ENCODE measurements at regions not wholly inside any gene's neighbourhood (a gene's known extent, or its start where the extent isn't known, plus 50 kb on each side); places are given as distances from the start of the nearest gene placed in this dataset.
"Not testable (repeated sequence)": the region's sequence is repeated elsewhere in the genome, so short reads cannot be mapped to it uniquely, and the experiment has no call there.

DNA sequence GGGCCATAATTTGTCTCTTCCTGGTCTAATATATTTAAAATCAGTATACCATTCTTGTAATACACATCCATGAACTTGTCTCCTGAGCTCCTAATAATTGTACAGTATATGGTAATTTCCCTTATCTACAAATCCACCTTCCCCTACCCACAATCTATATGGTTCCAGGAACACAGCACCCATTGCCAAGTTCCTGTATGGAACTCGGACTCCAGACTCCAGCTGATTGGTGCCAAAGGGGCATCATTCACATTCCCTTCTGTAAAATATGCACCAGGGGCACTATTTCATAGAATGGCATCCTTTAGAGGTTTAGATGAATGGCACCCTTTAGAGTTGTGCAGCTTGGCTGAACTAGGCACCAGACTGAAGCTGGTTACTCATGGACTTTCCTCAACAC is 58.8 kb upstream of the ZSWIM5 start:
- WGBS (ENCODE audit: insufficient coverage), result 92% methylated on average over 1 of the region's 1 CpG
- H3K4me3 Mint-ChIP-seq, result no peak overlapping the region
- H3K27me3 Mint-ChIP-seq (ENCODE audit: low read depth in 2 of 2), result peaks cover 5% of the 10 kb centered on the region in 2 donors
- Histone ChIP-seq H3K36me3 (ENCODE audit: control insufficient read depth, insufficient read depth, low read length) (no peaks in the 10 kb centered on the region), H3K27ac (ENCODE audit: low read length) (no peak overlapping the region), H3K4me3 (ENCODE audit: low read length) (no peak overlapping the region), H3K9me3 (ENCODE audit: control insufficient read depth, insufficient read depth, low read length) (peaks cover 4% of the 10 kb centered on the region), H3K27me3 (ENCODE audit: control insufficient read depth, insufficient read depth, low read length) (no peaks in the 10 kb centered on the region), H3K4me1 (ENCODE audit: control insufficient read depth, insufficient read depth, low read length) (no peaks in the 10 kb centered on the region)
- DNase-seq, result no peak
- TF ChIP-seq, protein P1, sequence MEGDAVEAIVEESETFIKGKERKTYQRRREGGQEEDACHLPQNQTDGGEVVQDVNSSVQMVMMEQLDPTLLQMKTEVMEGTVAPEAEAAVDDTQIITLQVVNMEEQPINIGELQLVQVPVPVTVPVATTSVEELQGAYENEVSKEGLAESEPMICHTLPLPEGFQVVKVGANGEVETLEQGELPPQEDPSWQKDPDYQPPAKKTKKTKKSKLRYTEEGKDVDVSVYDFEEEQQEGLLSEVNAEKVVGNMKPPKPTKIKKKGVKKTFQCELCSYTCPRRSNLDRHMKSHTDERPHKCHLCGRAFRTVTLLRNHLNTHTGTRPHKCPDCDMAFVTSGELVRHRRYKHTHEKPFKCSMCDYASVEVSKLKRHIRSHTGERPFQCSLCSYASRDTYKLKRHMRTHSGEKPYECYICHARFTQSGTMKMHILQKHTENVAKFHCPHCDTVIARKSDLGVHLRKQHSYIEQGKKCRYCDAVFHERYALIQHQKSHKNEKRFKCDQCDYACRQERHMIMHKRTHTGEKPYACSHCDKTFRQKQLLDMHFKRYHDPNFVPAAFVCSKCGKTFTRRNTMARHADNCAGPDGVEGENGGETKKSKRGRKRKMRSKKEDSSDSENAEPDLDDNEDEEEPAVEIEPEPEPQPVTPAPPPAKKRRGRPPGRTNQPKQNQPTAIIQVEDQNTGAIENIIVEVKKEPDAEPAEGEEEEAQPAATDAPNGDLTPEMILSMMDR (IDR thresholded peaks at IDR 0.05), result no peak
- intact Hi-C loops (cut with micrococcal nuclease), result no loop called here
- no peaks in the 10 kb centered on the region for H3K36me3 Mint-ChIP-seq
- H3K27ac Mint-ChIP-seq, result no peak overlapping the region
- no peaks in the 10 kb centered on the region for H3K9me3 Mint-ChIP-seq
- no peak for ATAC-seq
- H3K4me1 Mint-ChIP-seq, result no peaks in the 10 kb centered on the region

DNA sequence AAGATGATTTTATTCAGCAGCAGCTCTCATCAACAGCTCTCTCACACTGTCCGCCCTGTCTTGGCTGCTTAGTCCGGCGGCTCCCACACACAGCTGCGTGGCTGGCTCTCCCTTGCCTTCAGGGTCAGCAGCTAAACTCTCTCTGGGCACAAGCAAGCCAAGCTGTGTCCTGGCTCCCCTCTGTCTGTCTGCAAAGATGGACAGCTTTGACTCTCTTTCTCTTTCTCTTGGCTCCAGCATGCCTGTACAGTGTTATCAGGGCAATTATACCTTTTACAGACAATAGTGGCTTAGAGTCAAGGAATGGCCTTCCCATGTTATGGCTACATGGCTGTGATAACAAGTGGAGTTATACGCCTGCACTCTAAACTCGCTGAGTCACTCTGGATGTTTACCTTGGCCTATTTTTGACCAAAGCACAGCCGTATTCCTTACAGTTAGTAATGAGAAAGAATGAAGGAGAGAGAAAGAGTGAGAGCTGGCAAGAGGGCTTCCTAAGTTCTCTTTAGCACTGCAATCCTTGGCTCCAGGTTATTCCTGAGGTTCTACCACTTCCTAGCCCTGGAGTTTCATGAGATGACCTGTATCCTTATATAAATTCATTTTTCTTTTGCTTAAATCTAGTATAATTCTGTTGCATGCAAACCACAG is 59.9 kb upstream of the ZSWIM5 start:
- Mint-ChIP-seq H3K36me3 (no peaks in the 10 kb centered on the region), H3K9me3 (no peaks in the 10 kb centered on the region), H3K27ac (no peak overlapping the region), H3K4me3 (no peak overlapping the region), H3K4me1 (no peaks in the 10 kb centered on the region), H3K27me3 (ENCODE audit: low read depth in 2 of 2) (peaks cover 0 to 5% of the 10 kb centered on the region in 2 donors)
- Histone ChIP-seq H3K36me3 (ENCODE audit: control insufficient read depth, insufficient read depth, low read length) (no peaks in the 10 kb centered on the region), H3K9me3 (ENCODE audit: control insufficient read depth, insufficient read depth, low read length) (peaks cover 4% of the 10 kb centered on the region), H3K27me3 (ENCODE audit: control insufficient read depth, insufficient read depth, low read length) (no peaks in the 10 kb centered on the region), H3K27ac (ENCODE audit: low read length) (no peak overlapping the region), H3K4me1 (ENCODE audit: control insufficient read depth, insufficient read depth, low read length) (no peaks in the 10 kb centered on the region), H3K4me3 (ENCODE audit: low read length) (no peak overlapping the region)
- intact Hi-C loops (cut with micrococcal nuclease), result no loop called here
- 74% methylated on average over 7 of the region's 7 CpGs for WGBS (ENCODE audit: insufficient coverage)
- TF ChIP-seq, protein P1 (IDR thresholded peaks at IDR 0.05), result no peak
- DNase-seq (no peak), ATAC-seq (no peak)

DNA sequence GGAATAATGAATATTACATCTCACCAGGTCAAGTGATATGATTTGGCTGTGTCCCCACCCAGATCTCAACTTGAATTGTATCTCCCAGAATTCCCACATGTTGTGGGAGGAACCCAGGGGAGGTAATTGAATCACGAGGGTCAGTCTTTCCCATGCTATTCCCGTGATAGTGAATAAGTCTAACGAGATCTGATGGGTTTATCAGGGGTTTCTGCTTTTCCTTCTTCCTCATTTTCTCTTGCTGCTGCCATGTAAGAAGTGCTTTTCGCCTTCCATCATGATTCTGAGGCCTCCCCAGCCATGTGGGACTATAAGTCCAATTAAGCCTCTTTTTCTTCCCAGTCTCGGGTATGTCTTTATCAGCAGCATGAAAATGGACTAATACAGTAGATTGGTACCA is 58.4 kb upstream of the HPDL start:
- H3K4me1 Mint-ChIP-seq; H3K27me3 ChIP-seq (ENCODE audit: control insufficient read depth, insufficient read depth, low read length); H3K4me3 Mint-ChIP-seq; H3K9me3 ChIP-seq (ENCODE audit: control insufficient read depth, insufficient read depth, low read length); H3K9me3 Mint-ChIP-seq; ATAC-seq; H3K4me1 ChIP-seq (ENCODE audit: control insufficient read depth, insufficient read depth, low read length); H3K36me3 ChIP-seq (ENCODE audit: control insufficient read depth, insufficient read depth, low read length); H3K27ac Mint-ChIP-seq; H3K27me3 Mint-ChIP-seq (ENCODE audit: low read depth in 2 of 2); H3K4me3 ChIP-seq (ENCODE audit: low read length); H3K27ac ChIP-seq (ENCODE audit: low read length); intact Hi-C loops (cut with micrococcal nuclease); DNase-seq; H3K36me3 Mint-ChIP-seq: not testable (repeated sequence)
- 76% methylated on average over 5 of the region's 5 CpGs for WGBS (ENCODE audit: insufficient coverage)

DNA sequence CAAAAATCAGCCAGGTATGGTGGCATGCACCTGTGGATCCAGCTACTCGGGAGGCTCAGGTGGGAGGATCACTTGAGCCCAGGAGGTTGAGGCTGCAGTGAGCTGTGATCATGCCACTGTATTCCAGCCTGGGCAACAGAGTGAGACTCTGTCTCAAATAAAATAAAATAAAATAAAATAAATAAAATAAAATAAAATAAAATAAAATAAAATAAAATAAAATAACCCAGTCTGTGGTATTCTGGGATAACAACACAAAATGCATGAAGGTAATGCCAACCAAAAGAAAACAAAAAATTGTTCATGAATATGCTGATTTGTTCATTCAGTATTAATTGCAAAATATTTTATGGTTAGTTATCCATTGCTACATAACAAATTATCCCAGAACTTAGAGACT is 54.4 kb upstream of the HPDL start:
- H3K27ac Mint-ChIP-seq; H3K9me3 ChIP-seq (ENCODE audit: control insufficient read depth, insufficient read depth, low read length); H3K4me3 ChIP-seq (ENCODE audit: low read length); H3K4me1 Mint-ChIP-seq; H3K27me3 Mint-ChIP-seq (ENCODE audit: low read depth in 2 of 2); intact Hi-C loops (cut with micrococcal nuclease); H3K36me3 Mint-ChIP-seq; H3K27ac ChIP-seq (ENCODE audit: low read length); H3K4me1 ChIP-seq (ENCODE audit: control insufficient read depth, insufficient read depth, low read length); H3K4me3 Mint-ChIP-seq; ATAC-seq; H3K36me3 ChIP-seq (ENCODE audit: control insufficient read depth, insufficient read depth, low read length); H3K27me3 ChIP-seq (ENCODE audit: control insufficient read depth, insufficient read depth, low read length); H3K9me3 Mint-ChIP-seq; DNase-seq: not testable (repeated sequence)
- 89% methylated on average over 1 of the region's 1 CpG for WGBS (ENCODE audit: insufficient coverage)
